HEK293 (cell line): ENCODE measurements at regions not wholly inside any gene's neighbourhood (a gene's known extent, or its start where the extent isn't known, plus 50 kb on each side); places are given as distances from the start of the nearest gene placed in this dataset.
A peak's percentile ranks its signal among the peaks of the same experiment; 100 is the strongest.

ENCODE experiments used
- CTCF ChIA-PET: fragments of 350-600 bp; formaldehyde crosslinking; extraction: SDS; loops from one replicate; lab custom pipeline; 2021; ENCODE audit warnings: antibody characterized with exemption; lab: Yijun Ruan, JAX
- POLR2A ChIA-PET: fragments of 300-600 bp; formaldehyde crosslinking; extraction: SDS; loops from one replicate; lab custom pipeline; 2020; ENCODE audit warnings: antibody characterized with exemption, inconsistent platforms; lab: Yijun Ruan, JAX
- H3K27ac ChIP-seq: fragments of 200-500 bp; sonication (Bioruptor generic); 2 replicates; pipeline ENCODE4 v1.5.1; 2014; ENCODE audit warnings: low read depth, low read length, control low read depth, inconsistent platforms; ENCODE audit errors: extremely low read depth
- H3K36me3 ChIP-seq, 2 experiments: fragments of 200-500 bp in 1 of 2; sonication (Bioruptor generic) in 1 of 2; 1 replicate in 1 of 2; 2 replicates in 1 of 2; pipeline ENCODE4 v1.5.1; 2014 to 2017; ENCODE audit warnings: inconsistent platforms in 2 of 2, low read length in 2 of 2; ENCODE audit not compliant: control insufficient read depth in 2 of 2, insufficient read depth in 1 of 2
- H3K4me1 ChIP-seq: fragments of 200-500 bp; sonication (Bioruptor generic); 2 replicates; pipeline ENCODE4 v1.5.1; 2014; ENCODE audit warnings: mild to moderate bottlenecking, low read length, inconsistent platforms; ENCODE audit not compliant: control insufficient read depth, insufficient read depth
- H3K4me3 ChIP-seq: 2 replicates; pipeline ENCODE4 v1.5.1; 2011; ENCODE audit warnings: low read depth, mild to moderate bottlenecking, control low read depth, low read length, moderate library complexity
- H3K9me3 ChIP-seq: fragments of 200-500 bp; sonication (Bioruptor generic); 2 replicates; pipeline ENCODE4 v1.5.1; 2014; ENCODE audit warnings: low read depth, low read length, inconsistent platforms; ENCODE audit not compliant: control insufficient read depth, insufficient read depth
- ATF2 ChIP-seq: fragments of 450-650 bp; formaldehyde crosslinking; IDR thresholded peaks from 2 replicates; pipeline ENCODE4 v1.5.1; 2016; ENCODE audit warnings: missing biosample characterization, missing genetic modification characterization, low read depth
- BCL11B ChIP-seq: fragments of 450-650 bp; formaldehyde crosslinking; IDR thresholded peaks from 2 replicates; pipeline ENCODE4 v1.5.1; 2016; ENCODE audit warnings: low read depth, missing biosample characterization, missing genetic modification characterization
- HOXA7 ChIP-seq: sonication (generic); formaldehyde crosslinking; IDR thresholded peaks from 2 replicates; pipeline ENCODE4 v1.8.1; 2022; ENCODE audit warnings: missing genetic modification reagents, borderline replicate concordance
- MEIS1 ChIP-seq: sonication (generic); formaldehyde crosslinking; IDR thresholded peaks from 2 replicates; pipeline ENCODE4 v1.8.1; 2022; ENCODE audit warnings: missing genetic modification reagents, mild to moderate bottlenecking, borderline replicate concordance
- REST ChIP-seq: fragments of 450-650 bp; formaldehyde crosslinking; IDR thresholded peaks from 2 replicates; pipeline ENCODE4 v1.5.1; 2016; ENCODE audit warnings: missing biosample characterization, missing genetic modification characterization
- ZBTB48 ChIP-seq: fragments of 450-650 bp; formaldehyde crosslinking; IDR thresholded peaks from 2 replicates; pipeline ENCODE4 v1.5.1; 2016; ENCODE audit warnings: missing biosample characterization, missing genetic modification characterization
- ZFP37 ChIP-seq: fragments of 450-650 bp; formaldehyde crosslinking; IDR thresholded peaks from 2 replicates; pipeline ENCODE4 v1.5.1; 2016; ENCODE audit warnings: missing biosample characterization, missing genetic modification characterization
- ZFP69B ChIP-seq: fragments of 450-650 bp; formaldehyde crosslinking; IDR thresholded peaks from 2 replicates; pipeline ENCODE4 v1.5.1; 2016; ENCODE audit warnings: missing biosample characterization, missing genetic modification characterization
- ZIC2 ChIP-seq: fragments of 450-650 bp; formaldehyde crosslinking; IDR thresholded peaks from 2 replicates; pipeline ENCODE4 v1.5.1; 2016; ENCODE audit warnings: missing biosample characterization, missing genetic modification characterization
- ZNF10 ChIP-seq: fragments of 450-650 bp; formaldehyde crosslinking; IDR thresholded peaks from 2 replicates; pipeline ENCODE4 v1.5.1; 2017; ENCODE audit warnings: missing biosample characterization, missing genetic modification characterization
- ZNF112 ChIP-seq: fragments of 450-650 bp; formaldehyde crosslinking; IDR thresholded peaks from 2 replicates; pipeline ENCODE4 v1.5.0; 2017; ENCODE audit warnings: missing biosample characterization, missing genetic modification characterization
- ZNF274 ChIP-seq, 2 experiments: fragments of 200-500 bp in 1 of 2; fragments of 450-650 bp in 1 of 2; sonication (Bioruptor generic) in 1 of 2; formaldehyde crosslinking in 1 of 2; IDR thresholded peaks; 2 replicates each; pipeline versions ENCODE4 v1.5.1 to v1.6.1; 2014 to 2016; ENCODE audit warnings: borderline replicate concordance in 1 of 2, inconsistent platforms in 1 of 2, low read length in 1 of 2, missing biosample characterization in 1 of 2, missing genetic modification characterization in 1 of 2
- ZNF341 ChIP-seq: fragments of 450-650 bp; formaldehyde crosslinking; IDR thresholded peaks from 2 replicates; pipeline ENCODE4; 2016; ENCODE audit warnings: low read depth, missing biosample characterization, missing genetic modification characterization
- ZNF48 ChIP-seq: fragments of 450-650 bp; formaldehyde crosslinking; IDR thresholded peaks from 2 replicates; pipeline ENCODE4 v1.5.1; 2016; ENCODE audit warnings: missing biosample characterization, missing genetic modification characterization
- ZNF600 ChIP-seq: fragments of 450-650 bp; formaldehyde crosslinking; IDR thresholded peaks from 2 replicates; pipeline ENCODE4 v1.5.1; 2016; ENCODE audit warnings: missing biosample characterization, missing genetic modification characterization
- ZNF610 ChIP-seq: fragments of 450-650 bp; formaldehyde crosslinking; IDR thresholded peaks from 2 replicates; pipeline ENCODE4 v1.5.1; 2016; ENCODE audit warnings: missing biosample characterization, missing genetic modification characterization, borderline replicate concordance
- ZNF626 ChIP-seq: fragments of 450-650 bp; sonication (Bioruptor Pico); formaldehyde crosslinking; IDR thresholded peaks from 2 replicates; pipeline ENCODE4 v1.5.1; 2018; ENCODE audit warnings: missing biosample characterization, missing genetic modification characterization, inconsistent platforms
- ZNF658 ChIP-seq: fragments of 450-650 bp; formaldehyde crosslinking; IDR thresholded peaks from 2 replicates; pipeline ENCODE4; 2016; ENCODE audit warnings: missing biosample characterization, missing genetic modification characterization
- ZNF701 ChIP-seq: fragments of 450-650 bp; formaldehyde crosslinking; IDR thresholded peaks from 2 replicates; pipeline ENCODE4 v1.5.1; 2016; ENCODE audit warnings: missing biosample characterization, missing genetic modification characterization
- ZNF777 ChIP-seq: fragments of 450-650 bp; formaldehyde crosslinking; IDR thresholded peaks from 2 replicates; pipeline ENCODE4 v1.5.1; 2017; ENCODE audit warnings: missing biosample characterization, missing genetic modification characterization, borderline replicate concordance
- ZNF791 ChIP-seq: fragments of 450-650 bp; formaldehyde crosslinking; IDR thresholded peaks from 2 replicates; pipeline ENCODE4 v1.5.1; 2016; ENCODE audit warnings: missing biosample characterization, missing genetic modification characterization
- ZNF792 ChIP-seq: fragments of 450-650 bp; formaldehyde crosslinking; IDR thresholded peaks from 2 replicates; pipeline ENCODE4 v1.5.1; 2016; ENCODE audit warnings: missing biosample characterization, missing genetic modification characterization

GRCh38 chr14:66231820-66232219 is 254.4 kb upstream of the CCDC196 start:
- Histone ChIP-seq H3K36me3 (no peaks in the 10 kb centered on the region), H3K4me3 (no peak overlapping the region), H3K4me1 (no peaks in the 10 kb centered on the region; the same call in 1 of the 2 replicates), H3K27ac (no peak overlapping the region), H3K9me3 (no peaks in the 10 kb centered on the region)
- ChIA-PET CTCF (no interaction called here), POLR2A (no interaction called here)
- TF ChIP-seq ZNF10 (tag by site-specific recombination) (no peak), ZNF600 (no peak), ZNF792 (tag by site-specific recombination) (no peak), ZNF112 (tag by site-specific recombination) (no peak)

- Histone ChIP-seq H3K4me3 (no peak overlapping the region), H3K36me3 (no peaks in the 10 kb centered on the region), H3K27ac (no peak overlapping the region)
- POLR2A ChIA-PET: no interaction called here
- CTCF ChIA-PET: no interaction called here
- TF ChIP-seq HOXA7 (CRISPR knock-in tag): no peak
- TF ChIP-seq ZNF626: no peak
- no peak for TF ChIP-seq ZNF48 (tag by site-specific recombination)
- no peak for TF ChIP-seq ZNF658
- no peak for TF ChIP-seq ZFP69B (tag by site-specific recombination)
- TF ChIP-seq ZNF777 (tag by site-specific recombination): no peak
- TF ChIP-seq, all 188 proteins: peak for 0
- H3K9me3 ChIP-seq: no peaks in the 10 kb centered on the region
- no peaks in the 10 kb centered on the region; the same call in 1 of the 2 replicates for H3K4me1 ChIP-seq
These were observed 252.6 kb upstream of the CCDC196 start for GRCh38 chr14:66233591-66233990.

GRCh38 chr14:66234411-66234810 is 251.8 kb upstream of the CCDC196 start:
- no peak for TF ChIP-seq BCL11B (tag by site-specific recombination)
- TF ChIP-seq ZNF341 (tag by site-specific recombination): no peak
- peak; percentile 29 for TF ChIP-seq ZIC2 (tag by site-specific recombination)
- TF ChIP-seq ZNF274 (IDR thresholded peaks at IDR 0.05; ENCODE audit: low read length): no peak
- TF ChIP-seq ZNF274 (tag by site-specific recombination; IDR thresholded peaks at IDR 0.05; ENCODE audit: borderline replicate concordance): no peak
- TF ChIP-seq, all 188 proteins: peak for 1
- ChIA-PET POLR2A (no interaction called here), CTCF (no interaction called here)
- H3K27ac ChIP-seq: no peak overlapping the region
- no peaks in the 10 kb centered on the region; the same call in 1 of the 2 replicates for H3K4me1 ChIP-seq
- H3K9me3 ChIP-seq: no peaks in the 10 kb centered on the region
- H3K4me3 ChIP-seq: no peak overlapping the region
- no peaks in the 10 kb centered on the region for H3K36me3 ChIP-seq

- H3K4me3 ChIP-seq: no peak overlapping the region
- no peaks in the 10 kb centered on the region; the same call in 1 of the 2 replicates for H3K4me1 ChIP-seq
- POLR2A ChIA-PET: no interaction called here
- H3K9me3 ChIP-seq: no peaks in the 10 kb centered on the region
- CTCF ChIA-PET: no interaction called here
- H3K36me3 ChIP-seq: no peaks in the 10 kb centered on the region
- TF ChIP-seq MEIS1 (no peak), ZNF112 (tag by site-specific recombination) (no peak)
- H3K27ac ChIP-seq: no peak overlapping the region
These were observed 248.4 kb upstream of the CCDC196 start for GRCh38 chr14:66237741-66238140.

- Histone ChIP-seq H3K4me1 (no peaks in the 10 kb centered on the region; the same call in 1 of the 2 replicates), H3K36me3 (no peaks in the 10 kb centered on the region), H3K9me3 (no peaks in the 10 kb centered on the region), H3K4me3 (no peak overlapping the region), H3K27ac (no peak overlapping the region)
- ChIA-PET CTCF (no interaction called here), POLR2A (no interaction called here)
- TF ChIP-seq REST (tag by site-specific recombination) (no peak), ZBTB48 (no peak), ZFP37 (tag by site-specific recombination) (no peak), ZNF791 (tag by site-specific recombination) (no peak), ZNF701 (tag by site-specific recombination) (no peak), ATF2 (tag by site-specific recombination) (no peak), ZNF610 (tag by site-specific recombination) (no peak), ZIC2 (tag by site-specific recombination) (no peak)
These were observed 247.2 kb upstream of the CCDC196 start for GRCh38 chr14:66238969-66239368.
